CD14-positive monocyte (primary cell): ENCODE measurements at regions not wholly inside any gene's neighbourhood (a gene's known extent, or its start where the extent isn't known, plus 50 kb on each side); places are given as distances from the start of the nearest gene placed in this dataset.

Source experiments
- DNase-seq, 3 donors: peaks; one replicate each; pipeline ENCODE4 v3.0.0-alpha.2; 2011 to 2022
- H2AFZ ChIP-seq: 2 replicates; pipeline ENCODE4 v1.6.0; 2012; ENCODE audit warnings: mild to moderate bottlenecking, low read depth, low read length, inconsistent platforms; ENCODE audit not compliant: insufficient read depth, poor library complexity, severe bottlenecking
- H3K27ac ChIP-seq, 2 donors: 1 replicate in 1 of 2; 2 replicates in 1 of 2; pipeline ENCODE4 v1.5.1; 2012 to 2013; ENCODE audit warnings: low read length in 2 of 2, control low read depth in 1 of 2, inconsistent platforms in 1 of 2, low read depth in 1 of 2, mild to moderate bottlenecking in 1 of 2
- H3K27me3 ChIP-seq, 2 donors: one replicate each; pipeline versions ENCODE4 v1.6.0 to v1.6.1; 2011 to 2013; ENCODE audit warnings: low read length in 2 of 2; ENCODE audit not compliant: control insufficient read depth in 2 of 2, insufficient read depth in 2 of 2
- H3K36me3 ChIP-seq, 2 donors: replicated peaks in 1 of 2; 1 replicate in 1 of 2; 2 replicates in 1 of 2; pipeline versions ENCODE4 v1.5.1 to v1.6.1; 2012 to 2013; ENCODE audit warnings: low read length in 2 of 2, control low read depth in 1 of 2, inconsistent platforms in 1 of 2, mild to moderate bottlenecking in 1 of 2; ENCODE audit not compliant: insufficient read depth in 2 of 2, control insufficient read depth in 1 of 2
- H3K4me1 ChIP-seq, 2 donors: 1 replicate in 1 of 2; 2 replicates in 1 of 2; pipeline versions ENCODE4 v1.5.1 to v1.6.1; 2012 to 2013; ENCODE audit warnings: low read length in 2 of 2, control low read depth in 1 of 2, inconsistent platforms in 1 of 2, mild to moderate bottlenecking in 1 of 2, moderate library complexity in 1 of 2; ENCODE audit not compliant: insufficient read depth in 2 of 2, control insufficient read depth in 1 of 2
- H3K4me2 ChIP-seq: replicated peaks from 2 replicates; pipeline ENCODE3; 2012; ENCODE audit warnings: low read length, moderate library complexity, mild to moderate bottlenecking; ENCODE audit not compliant: poor library complexity, severe bottlenecking; ENCODE audit errors: extremely low read depth
- H3K4me3 ChIP-seq, 3 experiments: fragments of 200-600 bp in 1 of 3; sonication (generic) in 1 of 3; replicated peaks in 1 of 3; 1 replicate in 2 of 3; 2 replicates in 1 of 3; pipeline ENCODE4 v1.5.1; 2011 to 2013; ENCODE audit warnings: low read length in 3 of 3, mild to moderate bottlenecking in 3 of 3, control low read depth in 2 of 3, low read depth in 2 of 3, inconsistent platforms in 1 of 3, moderate library complexity in 1 of 3
- H3K79me2 ChIP-seq: 2 replicates; pipeline ENCODE4 v1.6.0; 2012; ENCODE audit warnings: mild to moderate bottlenecking, control low read depth, inconsistent platforms, low read length, moderate library complexity; ENCODE audit not compliant: insufficient read depth
- H3K9ac ChIP-seq: 2 replicates; pipeline ENCODE4 v1.6.0; 2017; ENCODE audit warnings: low read length, mild to moderate bottlenecking; ENCODE audit not compliant: insufficient read depth, poor library complexity, severe bottlenecking
- H3K9me3 ChIP-seq, 2 donors: replicated peaks in 1 of 2; 1 replicate in 1 of 2; 2 replicates in 1 of 2; pipeline versions ENCODE4 v1.5.1 to v1.6.1; 2012 to 2013; ENCODE audit warnings: low read length in 2 of 2, control low read depth in 1 of 2; ENCODE audit not compliant: control insufficient read depth in 1 of 2, insufficient read depth in 1 of 2
- H4K20me1 ChIP-seq: 2 replicates; pipeline ENCODE4 v1.6.0; 2012; ENCODE audit warnings: mild to moderate bottlenecking, low read length, control low read depth, moderate library complexity; ENCODE audit not compliant: insufficient read depth
- H3K27ac Mint-ChIP-seq, 7 donors: one replicate each; pipeline ENCODE4 v1.8.0; 2020; ENCODE audit warnings: mild to moderate bottlenecking in 7 of 7, mixed read lengths in 7 of 7, moderate library complexity in 6 of 7, inconsistent platforms in 2 of 7
- H3K27me3 Mint-ChIP-seq, 3 donors: one replicate each; pipeline ENCODE4 v1.8.0; 2021 to 2022; ENCODE audit warnings: low read depth in 3 of 3, mild to moderate bottlenecking in 3 of 3, mixed read lengths in 3 of 3, moderate library complexity in 3 of 3, inconsistent platforms in 1 of 3
- H3K36me3 Mint-ChIP-seq, 2 donors: one replicate each; pipeline ENCODE4 v1.8.0; 2020; ENCODE audit warnings: mixed read lengths in 2 of 2, inconsistent platforms in 1 of 2, mild to moderate bottlenecking in 1 of 2
- H3K4me1 Mint-ChIP-seq: one replicate; pipeline ENCODE4 v1.8.0; 2020; ENCODE audit warnings: mild to moderate bottlenecking, mixed read lengths
- H3K4me3 Mint-ChIP-seq, 2 donors: one replicate each; pipeline ENCODE4 v1.8.0; 2020; ENCODE audit warnings: mild to moderate bottlenecking in 2 of 2, mixed read lengths in 2 of 2, moderate library complexity in 1 of 2
- H3K9me3 Mint-ChIP-seq, 7 donors: one replicate each; pipeline ENCODE4 v1.8.0; 2020 to 2022; ENCODE audit warnings: mixed read lengths in 7 of 7, mild to moderate bottlenecking in 6 of 7, moderate library complexity in 6 of 7, inconsistent platforms in 2 of 7
- CTCF ChIP-seq: fragments of 200-600 bp; IDR thresholded peaks from one replicate; pipeline ENCODE4 v1.8.0; 2022; ENCODE audit warnings: antibody characterized with exemption, mild to moderate bottlenecking
- WGBS: methylation state at CpG from one replicate; pipeline ENCODE4 v1.1.5; 2013; ENCODE audit warnings: missing lambda C conversion rate; ENCODE audit not compliant: insufficient coverage; 5-methylcytosine and 5-hydroxymethylcytosine counted together
- intact Hi-C, 2 donors: fragments of 100-400 bp; cut with micrococcal nuclease; formaldehyde crosslinking; loops; one replicate each; pipeline versions ENCODE4 v1.15.0 to v1.15.1; 2023

- H3K36me3 ChIP-seq, result no peaks in the 10 kb centered on the region
- H3K79me2 ChIP-seq, result no peaks in the 10 kb centered on the region
- H3K4me2 ChIP-seq, result no peak overlapping the region
- WGBS, result 98% methylated on average over 5 of the region's 5 CpGs
- H3K4me3 Mint-ChIP-seq, result no peak overlapping the region
- H2AFZ ChIP-seq, result no peak overlapping the region
- H3K36me3 Mint-ChIP-seq, result no peaks in the 10 kb centered on the region
- no peak for DNase-seq
- no peak overlapping the region for H3K4me3 ChIP-seq
- H3K27ac Mint-ChIP-seq, result no peak overlapping the region
- no peaks in the 10 kb centered on the region for H4K20me1 ChIP-seq
- H3K9me3 Mint-ChIP-seq, result peaks cover 76 to 99% (median 91%) of the 10 kb centered on the region in 7 donors
- no peak for TF ChIP-seq CTCF
- H3K27me3 Mint-ChIP-seq, result no peaks in the 10 kb centered on the region
- intact Hi-C loops, result no loop called here
- no peaks in the 10 kb centered on the region for H3K4me1 ChIP-seq
- no peak overlapping the region for H3K27ac ChIP-seq
- no peaks in the 10 kb centered on the region for H3K27me3 ChIP-seq
- no peak overlapping the region for H3K9ac ChIP-seq
- no peaks in the 10 kb centered on the region for H3K4me1 Mint-ChIP-seq
- H3K9me3 ChIP-seq, result peaks cover 100% of the 10 kb centered on the region in 2 donors
Observed at GRCh38 chr15:25224396-25224795, 214.4 kb downstream of the UBE3A start.

GRCh38 chr15:25226360-25226759 lies 212.5 kb downstream of the UBE3A start:
- no peaks in the 10 kb centered on the region for H3K36me3 Mint-ChIP-seq
- H3K27ac Mint-ChIP-seq, result no peak overlapping the region
- intact Hi-C loops, result no loop called here

More at GRCh38 chr15:25226360-25226759, 212.5 kb downstream of the UBE3A start:
- H3K4me3 ChIP-seq, result no peak overlapping the region
- H3K27me3 ChIP-seq, result no peaks in the 10 kb centered on the region
- H4K20me1 ChIP-seq, result no peaks in the 10 kb centered on the region
- TF ChIP-seq CTCF, result no peak
- no peaks in the 10 kb centered on the region for H3K36me3 ChIP-seq
- peaks cover 66 to 100% (median 92%) of the 10 kb centered on the region in 7 donors for H3K9me3 Mint-ChIP-seq
- DNase-seq, result no peak
- no peaks in the 10 kb centered on the region for H3K27me3 Mint-ChIP-seq
- H3K4me1 ChIP-seq, result no peaks in the 10 kb centered on the region
- no peak overlapping the region for H3K4me2 ChIP-seq
- peaks cover 100% of the 10 kb centered on the region in 2 donors for H3K9me3 ChIP-seq
- H3K4me1 Mint-ChIP-seq, result no peaks in the 10 kb centered on the region
- no peaks in the 10 kb centered on the region for H3K79me2 ChIP-seq
- 92% methylated on average over 5 of the region's 6 CpGs for WGBS
- no peak overlapping the region for H2AFZ ChIP-seq
- H3K27ac ChIP-seq, result no peak overlapping the region
- H3K4me3 Mint-ChIP-seq, result no peak overlapping the region
- H3K9ac ChIP-seq, result no peak overlapping the region
